Thyroid gland (tissue), 4 donors: ENCODE measurements at regions not wholly inside any gene's neighbourhood (a gene's known extent, or its start where the extent isn't known, plus 50 kb on each side); places are given as distances from the start of the nearest gene placed in this dataset.
A peak's percentile ranks its signal among the peaks of the same experiment; 100 is the strongest.

Experiments
- DNase-seq, 2 donors: peaks; one replicate each; pipeline ENCODE4 v3.0.0-alpha.2; 2019
- H3K27ac ChIP-seq, 3 donors: fragments of 200-600 bp; sonication (generic); 1 replicate in 2 of 3; 2 replicates in 1 of 3; pipeline ENCODE4 v1.5.1; 2016 to 2019; ENCODE audit warnings: mild to moderate bottlenecking in 1 of 3, moderate library complexity in 1 of 3
- H3K27me3 ChIP-seq: fragments of 200-600 bp; sonication (generic); one replicate; pipeline ENCODE4 v1.5.1; 2019
- H3K36me3 ChIP-seq, 2 donors: fragments of 200-600 bp; sonication (generic); one replicate each; pipeline ENCODE4 v1.5.1; 2016 to 2019
- H3K4me1 ChIP-seq, 2 donors: fragments of 200-600 bp; sonication (generic); one replicate each; pipeline ENCODE4 v1.5.1; 2017 to 2019
- H3K4me3 ChIP-seq, 3 donors: fragments of 200-600 bp; sonication (generic); replicated peaks in 1 of 3; 1 replicate in 2 of 3; 2 replicates in 1 of 3; pipeline ENCODE4 v1.5.1; 2016; ENCODE audit warnings: mild to moderate bottlenecking in 1 of 3
- H3K9me3 ChIP-seq: fragments of 200-600 bp; sonication (generic); one replicate; pipeline ENCODE4 v1.5.1; 2017
- CTCF ChIP-seq, 6 experiments: fragments of 200-600 bp in 3 of 6; fragments of 450-650 bp in 3 of 6; sonication (generic) in 3 of 6; IDR thresholded peaks; one replicate each; pipeline ENCODE4 v1.5.1; 2016 to 2019; ENCODE audit warnings: antibody characterized with exemption in 6 of 6, mild to moderate bottlenecking in 2 of 6, inconsistent platforms in 1 of 6, moderate library complexity in 1 of 6
- POLR2A ChIP-seq, 2 donors: fragments of 450-650 bp; IDR thresholded peaks; one replicate each; pipeline ENCODE4 v1.6.1; 2017; ENCODE audit warnings: antibody characterized with exemption in 2 of 2, mild to moderate bottlenecking in 2 of 2, moderate library complexity in 1 of 2
- WGBS, 2 donors: methylation state at CpG; one replicate each; pipeline ENCODE4 v1.1.5; 2017; 5-methylcytosine and 5-hydroxymethylcytosine counted together
- intact Hi-C: fragments of 100-400 bp; cut with DNase I; formaldehyde crosslinking; loops from one replicate; pipeline ENCODE4 v1.15.1; 2023

GRCh38 chr7:22008087-22008486 lies 62.4 kb upstream of the CDCA7L start:
- no peaks in the 10 kb centered on the region for H3K9me3 ChIP-seq
- intact Hi-C loops = no loop called here
- TF ChIP-seq CTCF (IDR thresholded peaks at IDR 0.05) (no peak), POLR2A (IDR thresholded peaks at IDR 0.05) (no peak)
- WGBS, 2 donors = 21 to 36% methylated on average over 4 to 5 of the region's 5 CpGs
- H3K4me1 ChIP-seq = no peaks in the 10 kb centered on the region
- no peak overlapping the region for H3K27ac ChIP-seq
- no peaks in the 10 kb centered on the region for H3K36me3 ChIP-seq
- H3K4me3 ChIP-seq = no peak overlapping the region
- no peak for DNase-seq
- no peaks in the 10 kb centered on the region for H3K27me3 ChIP-seq

- 89 to 91% methylated on average over 1 of the region's 1 CpG for WGBS, 2 donors
- Histone ChIP-seq H3K9me3 (no peaks in the 10 kb centered on the region), H3K4me1 (no peaks in the 10 kb centered on the region), H3K4me3 (no peak overlapping the region), H3K27ac (no peak overlapping the region), H3K36me3 (no peaks in the 10 kb centered on the region), H3K27me3 (no peaks in the 10 kb centered on the region)
- no peak for DNase-seq
- intact Hi-C loops = no loop called here
- TF ChIP-seq CTCF (IDR thresholded peaks at IDR 0.05) (no peak), POLR2A (IDR thresholded peaks at IDR 0.05) (no peak)
Observed at GRCh38 chr7:22005151-22005550, 59.5 kb upstream of the CDCA7L start.

GRCh38 chr7:22002726-22003125 lies 57.0 kb upstream of the CDCA7L start:
- TF ChIP-seq POLR2A (IDR thresholded peaks at IDR 0.05) (no peak), CTCF (IDR thresholded peaks at IDR 0.05) (no peak)
- Histone ChIP-seq H3K36me3 (no peaks in the 10 kb centered on the region), H3K4me1 (no peaks in the 10 kb centered on the region), H3K4me3 (no peak overlapping the region), H3K27me3 (no peaks in the 10 kb centered on the region), H3K27ac (no peak overlapping the region), H3K9me3 (no peaks in the 10 kb centered on the region)
- no peak for DNase-seq
- 73 to 100% methylated on average over 1 of the region's 1 CpG for WGBS, 2 donors
- intact Hi-C loops = no loop called here

- no peaks in the 10 kb centered on the region for H3K27me3 ChIP-seq
- H3K4me3 ChIP-seq = no peak overlapping the region
- WGBS, 2 donors = 16 to 21% methylated on average over 8 of the region's 8 CpGs
- no peak overlapping the region for H3K27ac ChIP-seq
- TF ChIP-seq POLR2A (IDR thresholded peaks at IDR 0.05) = no peak
- peak; percentile 43 to 85 (median 74) for TF ChIP-seq CTCF (IDR thresholded peaks at IDR 0.05)
- no peaks in the 10 kb centered on the region for H3K9me3 ChIP-seq
- no peaks in the 10 kb centered on the region for H3K36me3 ChIP-seq
- intact Hi-C loops = no loop called here
- no peak for DNase-seq
- no peaks in the 10 kb centered on the region for H3K4me1 ChIP-seq
Observed at GRCh38 chr7:22001345-22002004, 55.8 kb upstream of the CDCA7L start.

GRCh38 chr7:21999896-22000295 lies 54.2 kb upstream of the CDCA7L start:
- Histone ChIP-seq H3K36me3 (no peaks in the 10 kb centered on the region), H3K4me3 (no peak overlapping the region), H3K27ac (no peak overlapping the region), H3K4me1 (no peaks in the 10 kb centered on the region), H3K9me3 (no peaks in the 10 kb centered on the region), H3K27me3 (no peaks in the 10 kb centered on the region)
- no peak for TF ChIP-seq POLR2A (IDR thresholded peaks at IDR 0.05)
- TF ChIP-seq CTCF (IDR thresholded peaks at IDR 0.05) = no peak
- no peak for DNase-seq
- WGBS, 2 donors = 88 to 95% methylated on average over 6 of the region's 6 CpGs
- intact Hi-C loops = no loop called here
